D721Med (cell line): ENCODE measurements at regions not wholly inside any gene's neighbourhood (a gene's known extent, or its start where the extent isn't known, plus 50 kb on each side); places are given as distances from the start of the nearest gene placed in this dataset.

Source experiments
- DNase-seq: peaks from one replicate; pipeline ENCODE4 v3.0.0; 2011; ENCODE audit warnings: low spot score; ENCODE audit not compliant: insufficient read length
- FAIRE-seq: peaks from 2 replicates; lab custom pipeline; 2011; peaks lifted over from hg19 to GRCh38; lab: Jason Lieb, UNC
- TF ChIP-seq, protein P1 (sequence below): IDR thresholded peaks from 2 replicates; pipeline ENCODE4 v1.5.1; 2012; ENCODE audit warnings: mild to moderate bottlenecking, control low read depth; ENCODE audit not compliant: insufficient read depth; ENCODE audit errors: missing control alignments

DNA sequence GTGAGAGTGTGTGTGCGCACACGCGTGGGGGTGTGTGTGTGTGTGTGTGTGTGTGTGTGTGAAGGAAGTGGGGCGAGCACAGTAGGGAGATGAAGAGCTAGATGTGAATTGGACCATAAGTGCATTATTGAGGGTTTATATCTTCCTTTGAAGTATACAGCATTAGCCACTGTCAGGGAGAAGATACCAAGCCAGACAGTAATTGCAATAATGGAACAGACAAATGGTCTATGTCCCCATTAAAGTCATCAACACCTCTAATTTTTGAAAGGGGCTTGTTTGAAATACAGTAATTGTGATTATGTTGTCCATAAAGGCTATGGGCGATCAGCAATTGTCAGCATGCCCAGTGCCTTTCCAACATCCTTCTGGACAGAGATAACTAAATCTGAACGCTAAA is 429.2 kb upstream of the NR2F2 start:
- no peak for FAIRE-seq
- TF ChIP-seq, protein P1, sequence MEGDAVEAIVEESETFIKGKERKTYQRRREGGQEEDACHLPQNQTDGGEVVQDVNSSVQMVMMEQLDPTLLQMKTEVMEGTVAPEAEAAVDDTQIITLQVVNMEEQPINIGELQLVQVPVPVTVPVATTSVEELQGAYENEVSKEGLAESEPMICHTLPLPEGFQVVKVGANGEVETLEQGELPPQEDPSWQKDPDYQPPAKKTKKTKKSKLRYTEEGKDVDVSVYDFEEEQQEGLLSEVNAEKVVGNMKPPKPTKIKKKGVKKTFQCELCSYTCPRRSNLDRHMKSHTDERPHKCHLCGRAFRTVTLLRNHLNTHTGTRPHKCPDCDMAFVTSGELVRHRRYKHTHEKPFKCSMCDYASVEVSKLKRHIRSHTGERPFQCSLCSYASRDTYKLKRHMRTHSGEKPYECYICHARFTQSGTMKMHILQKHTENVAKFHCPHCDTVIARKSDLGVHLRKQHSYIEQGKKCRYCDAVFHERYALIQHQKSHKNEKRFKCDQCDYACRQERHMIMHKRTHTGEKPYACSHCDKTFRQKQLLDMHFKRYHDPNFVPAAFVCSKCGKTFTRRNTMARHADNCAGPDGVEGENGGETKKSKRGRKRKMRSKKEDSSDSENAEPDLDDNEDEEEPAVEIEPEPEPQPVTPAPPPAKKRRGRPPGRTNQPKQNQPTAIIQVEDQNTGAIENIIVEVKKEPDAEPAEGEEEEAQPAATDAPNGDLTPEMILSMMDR = no peak
- no peak for DNase-seq

DNA sequence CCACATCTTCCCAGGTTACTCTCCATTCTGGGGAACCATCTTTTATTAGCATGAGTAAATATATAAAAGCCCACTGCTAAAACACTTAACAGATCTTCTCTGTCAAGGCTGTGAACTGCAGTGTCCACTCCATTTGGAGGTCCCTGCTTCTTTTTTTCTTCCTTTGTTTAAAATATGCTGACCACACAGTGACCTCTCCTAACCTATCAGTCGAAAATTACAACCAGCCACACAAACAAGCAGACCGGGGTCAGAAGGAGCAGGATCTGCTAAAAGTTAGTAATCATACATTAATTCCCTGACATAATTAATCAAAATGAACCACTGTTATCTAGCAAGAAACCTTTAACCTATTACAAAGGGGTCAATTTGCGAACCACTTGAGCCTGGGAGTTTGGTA is 427.9 kb upstream of the NR2F2 start:
- TF ChIP-seq, protein P1 = no peak
- FAIRE-seq (no peak), DNase-seq (no peak)

DNA sequence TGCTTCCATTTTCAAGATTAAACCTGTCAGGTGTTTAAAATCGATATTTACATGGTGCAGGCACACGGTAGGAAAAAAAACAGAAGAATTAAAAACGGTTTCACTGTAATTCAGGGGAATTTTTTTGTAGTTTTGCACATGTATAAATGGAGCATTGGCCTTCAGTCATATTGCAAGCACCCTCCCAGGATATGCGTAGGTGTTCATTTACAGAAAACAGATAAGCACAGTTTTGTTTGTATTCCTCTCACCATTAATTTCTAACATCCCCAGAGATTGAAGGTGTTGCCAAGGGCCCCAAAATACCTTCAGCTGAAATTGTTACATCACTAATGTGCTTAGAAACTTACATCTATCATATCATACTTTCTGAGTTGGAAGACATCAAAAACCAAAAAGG is 427.1 kb upstream of the NR2F2 start:
- DNase-seq = no peak
- TF ChIP-seq, protein P1 = no peak
- no peak for FAIRE-seq

DNA sequence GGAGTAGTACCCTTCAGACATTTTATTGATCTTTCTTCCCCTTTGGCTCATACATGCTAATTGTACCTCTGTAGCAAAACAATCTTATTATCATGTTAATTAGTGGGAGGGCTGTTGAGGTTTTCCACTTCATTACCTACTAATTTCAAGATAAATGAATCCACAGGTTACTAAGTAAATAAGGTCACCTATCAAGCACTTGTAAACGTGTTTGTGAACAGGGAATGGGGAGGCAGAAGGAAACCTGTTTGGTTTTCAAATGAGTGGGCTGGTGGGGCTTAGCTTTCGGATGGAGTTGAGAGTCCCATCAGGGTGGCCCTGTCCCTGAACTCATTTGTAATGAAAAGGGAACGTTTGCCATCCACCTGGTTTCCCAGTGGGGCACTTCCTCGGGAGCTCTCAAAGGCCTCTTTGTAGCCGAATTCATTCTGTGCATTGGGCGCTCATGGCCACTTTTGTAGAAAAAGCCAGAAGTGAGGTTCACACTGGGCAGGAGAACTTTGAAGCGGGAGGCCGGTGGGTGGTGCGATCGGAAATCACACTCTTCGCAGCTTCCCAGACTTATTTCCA is 419.8 kb upstream of the NR2F2 start:
- FAIRE-seq (no peak), DNase-seq (no peak)
- TF ChIP-seq, protein P1 = no peak

DNA sequence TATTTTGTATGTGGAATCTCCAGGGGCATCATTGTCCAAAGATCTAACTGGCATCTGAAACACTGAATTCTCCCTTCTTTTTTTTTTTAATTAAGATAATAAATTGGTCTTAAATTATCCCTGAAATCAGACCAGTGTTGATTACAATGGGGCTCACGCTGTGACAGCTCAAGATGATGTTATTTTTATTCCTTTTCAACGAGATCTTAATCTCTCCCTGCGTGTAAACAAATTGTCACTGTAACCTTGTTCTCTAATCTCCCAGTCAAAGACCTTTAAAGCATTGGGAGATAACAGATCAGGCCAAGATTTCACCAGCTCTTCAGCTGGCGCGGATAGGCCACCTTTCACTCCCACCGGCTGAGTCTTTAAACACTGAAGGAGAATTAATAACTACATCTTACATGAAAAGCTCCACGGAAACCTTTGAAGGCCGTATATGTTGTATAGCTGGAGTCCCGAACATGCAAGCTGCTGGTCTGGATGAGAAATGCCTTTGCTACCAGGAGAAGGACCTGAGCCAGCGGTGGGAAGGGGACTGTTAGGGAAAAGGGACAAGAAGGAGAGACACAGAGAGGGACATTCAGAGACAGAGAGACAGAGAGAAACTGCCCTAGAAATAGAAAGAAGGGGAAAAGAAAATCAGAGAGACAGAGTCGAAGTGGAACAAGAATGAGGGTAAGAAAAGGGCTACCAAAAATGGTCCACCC is 418.8 kb upstream of the NR2F2 start:
- FAIRE-seq (no peak), DNase-seq (no peak)
- TF ChIP-seq, protein P1 = no peak

DNA sequence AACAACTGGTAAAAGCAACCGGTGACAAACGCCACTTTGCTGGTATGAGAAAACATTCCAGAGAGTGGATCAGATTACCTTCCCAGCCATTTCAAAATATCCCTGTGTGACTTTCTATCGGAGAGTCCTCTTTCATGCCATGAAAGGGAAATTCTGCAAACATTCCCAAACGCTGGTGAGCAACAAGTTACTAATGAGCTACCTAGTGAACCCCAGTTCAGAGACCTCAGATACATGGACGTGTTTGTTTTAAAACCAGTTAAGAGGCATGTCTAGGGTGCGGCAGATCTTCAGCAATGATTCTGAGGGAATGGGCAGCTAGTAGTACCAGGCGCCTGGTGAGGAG is 418.2 kb upstream of the NR2F2 start:
- DNase-seq (no peak), FAIRE-seq (no peak)
- TF ChIP-seq, protein P1 = no peak

DNA sequence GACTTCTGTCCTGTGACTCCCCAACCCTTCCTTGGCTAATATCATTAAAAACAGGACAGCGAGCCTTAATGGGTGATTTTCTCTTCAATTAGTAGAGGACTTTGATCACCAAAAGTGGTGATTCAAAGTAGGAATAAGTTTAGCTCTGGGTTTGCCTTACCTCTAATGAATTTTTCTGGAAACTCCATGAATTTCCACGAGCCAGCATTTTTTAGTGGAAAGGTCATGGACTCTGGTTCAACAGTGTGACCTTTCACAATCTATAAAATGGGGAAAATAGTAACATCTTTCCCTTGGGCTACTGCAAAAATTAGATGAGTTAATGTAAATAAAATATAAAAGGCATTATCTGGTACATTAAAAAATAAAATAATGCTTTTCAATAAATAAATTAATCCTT is 417.8 kb upstream of the NR2F2 start:
- DNase-seq = no peak
- TF ChIP-seq, protein P1 = no peak
- FAIRE-seq = no peak
